T-helper 1 cell treated with Interleukin-12 subunit alpha and Interleukin-12 subunit beta and Interleukin-4 antibody, amounts not matched to agents 30 ng/mL and 1 ng/mL, for 36 hours (primary cell): ENCODE measurements at regions not wholly inside any gene's neighbourhood (a gene's known extent, or its start where the extent isn't known, plus 50 kb on each side); places are given as distances from the start of the nearest gene placed in this dataset.
"Not testable (repeated sequence)": the region's sequence is repeated elsewhere in the genome, so short reads cannot be mapped to it uniquely, and the experiment has no call there.

Experiments
- intact Hi-C: fragments of 100-400 bp; cut with micrococcal nuclease; formaldehyde crosslinking; loops from one replicate; pipeline ENCODE4 v1.15.1; 2024

DNA sequence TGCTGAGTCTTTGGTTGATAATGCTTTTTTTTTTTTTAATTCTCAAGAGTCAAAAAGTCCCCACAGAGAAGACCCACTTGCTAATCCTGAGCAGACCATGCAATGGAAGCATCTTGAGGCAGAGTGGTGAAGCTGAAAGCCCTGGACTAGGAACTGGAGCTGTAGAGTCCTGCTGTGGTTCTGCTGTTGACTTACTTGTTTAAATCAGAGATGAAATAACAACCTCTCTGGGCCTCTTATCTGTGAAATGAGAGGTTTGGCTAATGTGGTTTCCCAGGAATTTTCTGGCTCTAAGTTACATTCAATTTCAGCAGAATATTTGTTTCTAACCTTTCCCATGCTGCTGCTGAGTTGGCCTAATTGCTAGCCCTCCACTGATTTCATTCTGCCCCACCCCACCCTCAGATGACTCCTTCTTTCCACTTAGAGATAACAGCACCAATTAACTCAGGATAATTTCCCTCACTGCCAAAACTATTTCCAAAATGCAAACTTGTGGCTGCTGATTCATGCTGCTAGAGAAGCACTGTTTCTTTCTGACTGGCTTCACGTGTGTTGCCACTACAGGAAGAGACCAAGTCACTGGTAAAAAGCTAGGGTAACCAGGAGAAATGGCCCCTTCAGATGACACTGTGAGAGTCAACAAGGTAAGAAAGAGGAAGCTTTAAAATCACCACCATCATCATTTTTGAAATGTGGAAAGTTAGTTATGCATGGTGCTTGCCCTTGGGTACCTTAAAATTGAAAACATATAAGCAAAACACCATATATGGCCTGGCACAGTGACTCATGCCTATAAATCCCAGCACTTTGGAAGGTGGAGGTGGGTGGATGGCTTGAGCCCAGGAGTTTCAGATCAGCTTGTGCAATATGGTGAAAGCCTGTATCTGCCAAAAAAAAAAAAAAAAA lies 326.4 kb downstream of the DCHS2 start:
- intact Hi-C loops = no loop called here

DNA sequence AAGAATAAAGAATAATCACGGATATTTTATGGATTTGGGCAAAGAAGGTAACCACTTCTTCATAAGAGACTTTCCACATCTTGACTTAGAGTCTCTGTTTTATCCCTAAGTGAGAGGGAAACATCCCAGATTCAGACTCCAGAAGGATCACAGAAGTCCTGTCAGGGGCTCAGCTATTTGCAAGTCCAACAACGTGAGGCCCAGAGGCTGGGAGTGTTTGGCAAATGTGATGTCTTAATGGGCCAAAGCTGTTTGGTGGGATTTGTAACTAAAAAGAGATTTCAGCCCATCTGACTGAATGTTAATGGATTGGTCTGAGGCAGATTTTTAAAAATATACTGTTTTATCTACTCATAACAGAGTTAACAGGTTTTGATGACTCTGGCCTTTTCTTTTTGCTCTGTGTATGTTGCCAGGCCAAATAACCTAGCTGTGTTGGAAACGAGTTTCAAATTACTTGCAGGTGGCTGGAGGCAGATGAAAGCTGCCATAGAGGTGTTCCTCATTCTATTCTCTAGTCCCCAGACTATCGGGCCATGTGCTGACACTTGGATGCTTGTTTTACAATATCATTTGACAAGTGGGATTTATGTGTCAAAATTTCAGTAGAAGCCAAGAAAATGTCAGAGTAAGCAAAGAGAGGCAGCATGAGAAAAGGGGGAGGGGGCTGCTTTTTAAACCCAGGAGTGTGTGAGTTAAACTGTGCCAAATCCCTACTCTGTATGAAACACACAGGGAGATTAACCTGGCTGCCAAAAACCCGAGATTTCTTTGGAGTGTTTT lies 330.9 kb downstream of the DCHS2 start:
- intact Hi-C loops = no loop called here

DNA sequence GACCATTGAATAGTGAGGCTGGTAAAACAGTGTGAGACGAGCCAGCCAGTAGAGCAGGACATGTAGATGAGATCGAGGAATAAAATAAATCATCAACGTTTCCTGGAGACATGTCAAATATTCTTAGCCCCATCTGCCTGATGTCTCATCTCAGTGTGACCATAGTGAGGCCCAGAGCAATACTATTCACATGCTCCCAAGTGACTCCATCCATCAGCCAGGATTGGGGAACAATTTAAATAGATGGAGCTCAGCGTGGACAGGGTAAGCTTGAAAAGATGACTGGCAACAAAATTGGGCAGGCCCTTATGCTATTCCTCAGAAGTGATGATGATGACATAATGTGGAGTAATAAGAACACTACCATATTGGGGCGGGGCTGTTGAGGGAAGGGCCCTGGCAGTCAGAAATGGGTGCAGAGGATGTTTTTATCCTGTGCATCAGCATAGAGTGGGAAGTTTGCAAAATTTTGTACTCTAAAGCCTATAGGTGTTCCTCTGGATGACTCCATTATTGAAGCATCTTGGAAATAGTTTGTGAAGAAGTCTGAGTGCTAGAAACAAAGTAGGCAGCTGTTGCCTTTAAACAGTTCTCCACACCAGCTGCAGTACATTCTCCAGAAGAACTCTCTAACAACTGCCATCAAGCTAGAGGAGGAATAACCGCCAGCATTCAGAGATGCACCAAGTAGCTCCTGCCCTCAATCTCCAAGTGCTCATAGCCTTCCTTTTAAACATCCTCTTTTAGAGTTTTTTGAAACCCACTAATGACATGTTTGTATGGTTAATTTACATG lies 333.0 kb downstream of the DCHS2 start:
- intact Hi-C loops = no loop called here

DNA sequence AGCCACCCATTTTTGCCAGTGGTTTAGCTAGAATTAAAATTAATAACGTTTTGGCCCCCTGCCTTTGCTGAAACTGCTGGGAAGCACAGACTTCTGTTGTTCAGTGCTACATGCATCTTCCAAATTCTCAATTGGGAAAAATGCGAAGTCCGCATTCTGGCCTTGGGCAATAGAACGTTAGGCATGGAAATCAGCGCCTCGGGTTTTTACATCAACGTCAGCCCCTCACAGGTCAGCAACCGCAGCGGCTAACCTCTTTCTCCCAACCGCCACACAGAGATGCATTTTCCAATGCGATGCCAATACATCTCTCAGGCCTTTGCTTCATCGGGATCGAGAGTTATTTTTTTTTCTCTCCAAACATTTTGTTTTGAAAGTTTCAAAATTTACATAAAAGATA lies 339.1 kb downstream of the DCHS2 start:
- intact Hi-C loops = no loop called here

DNA sequence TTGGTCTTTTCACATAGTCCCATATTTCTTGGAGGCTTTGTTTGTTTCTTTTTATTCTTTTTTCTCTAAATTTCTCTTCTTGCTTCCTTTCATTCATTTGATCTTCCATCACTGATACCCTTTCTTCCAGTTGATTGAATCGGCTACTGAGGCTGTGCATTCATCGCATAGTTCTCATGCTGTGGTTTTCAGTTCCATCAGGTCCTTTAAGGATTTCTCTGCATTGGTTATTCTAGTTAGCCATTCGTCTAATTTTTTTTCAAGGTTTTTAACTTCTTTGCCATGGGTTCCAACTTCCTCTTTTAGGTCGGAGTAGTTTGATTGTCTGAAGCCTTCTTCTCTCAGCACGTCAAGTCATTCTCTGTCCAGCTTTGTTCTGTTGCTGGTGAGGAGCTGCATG lies 342.4 kb downstream of the DCHS2 start:
- intact Hi-C loops = not testable (repeated sequence)

DNA sequence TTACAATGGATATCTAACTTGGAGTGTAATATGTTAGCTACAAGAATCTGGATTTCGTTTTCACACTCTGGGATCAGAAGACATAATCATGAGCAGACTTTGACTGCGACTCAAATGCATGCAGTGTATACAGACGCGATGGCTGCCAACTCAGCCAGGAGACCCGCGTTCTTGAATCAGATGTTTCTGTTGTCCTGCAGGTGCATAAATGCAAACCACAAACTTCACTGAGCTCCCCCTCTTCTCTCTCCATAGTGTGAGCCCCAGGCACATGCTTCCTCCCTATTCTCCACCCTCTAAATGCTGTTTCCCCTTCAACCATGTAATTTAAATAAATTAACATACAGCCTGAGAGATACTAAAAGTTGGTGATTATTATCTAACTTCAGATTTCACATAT lies 347.9 kb downstream of the DCHS2 start:
- intact Hi-C loops = no loop called here

DNA sequence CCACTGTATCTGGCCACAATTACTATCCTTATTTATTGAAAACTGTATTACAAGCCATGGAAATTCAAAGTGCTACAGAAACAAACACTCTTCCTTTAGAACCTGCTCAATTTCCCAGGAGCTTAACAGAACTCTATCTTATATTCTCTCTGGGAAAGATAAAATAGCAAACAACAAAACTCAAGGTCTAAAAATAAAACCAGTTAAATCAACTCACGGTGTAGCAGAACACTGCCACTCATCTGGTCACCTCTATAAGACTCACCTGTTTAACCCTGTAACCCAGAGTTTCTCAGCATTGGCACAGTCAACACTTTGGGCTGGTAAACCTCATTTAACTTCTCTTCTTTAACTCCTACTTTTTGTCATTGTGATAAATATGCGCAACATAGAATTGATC lies 348.9 kb downstream of the DCHS2 start:
- intact Hi-C loops = no loop called here

DNA sequence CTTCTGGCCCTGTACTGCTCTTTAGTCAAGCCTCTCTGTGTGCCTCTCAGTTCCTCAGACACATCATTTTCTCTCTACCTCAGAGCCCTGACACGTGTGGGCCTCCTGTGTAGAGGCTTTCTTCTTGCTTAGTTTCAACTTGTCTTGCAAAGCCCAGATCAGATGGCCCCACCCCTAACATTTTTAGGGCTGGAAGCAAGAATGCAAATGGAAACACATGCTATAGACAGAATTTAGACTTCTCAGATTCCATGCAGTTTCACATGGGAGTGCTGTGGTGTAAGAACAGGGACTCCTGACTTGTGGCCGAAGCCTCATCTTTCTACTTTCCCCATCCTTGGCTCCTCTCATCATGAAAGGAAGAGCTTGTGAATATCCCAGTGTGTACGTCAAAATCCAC lies 350.7 kb downstream of the DCHS2 start:
- intact Hi-C loops = no loop called here

DNA sequence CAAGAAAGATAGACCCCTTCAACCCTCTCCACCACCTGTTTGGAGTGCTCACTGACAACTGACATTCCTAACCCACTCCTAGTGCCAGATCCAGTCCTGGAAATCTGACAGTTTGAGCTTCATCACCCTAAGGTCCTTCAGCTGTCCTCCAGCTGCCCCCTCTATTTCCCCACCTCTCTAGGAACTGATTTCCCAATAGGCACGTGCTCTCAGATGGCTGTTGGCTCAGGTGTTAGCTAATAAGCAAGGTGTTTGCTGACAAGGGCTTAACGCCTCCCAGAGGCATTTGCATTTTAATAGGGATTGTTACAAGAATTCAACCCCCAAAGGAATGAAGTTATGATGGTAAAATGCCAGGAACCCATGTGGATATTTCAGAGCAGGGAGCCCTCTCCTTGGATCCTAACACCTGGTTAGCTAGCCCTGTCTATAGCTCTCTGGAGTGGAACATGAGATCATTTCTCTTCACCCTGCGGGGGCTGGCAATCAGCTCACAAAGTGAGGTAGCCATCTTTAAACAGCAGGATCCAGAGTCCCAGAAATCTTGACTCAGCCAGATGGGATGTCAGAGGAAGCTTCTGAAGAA lies 348.5 kb upstream of the SFRP2 start:
- intact Hi-C loops = no loop called here

DNA sequence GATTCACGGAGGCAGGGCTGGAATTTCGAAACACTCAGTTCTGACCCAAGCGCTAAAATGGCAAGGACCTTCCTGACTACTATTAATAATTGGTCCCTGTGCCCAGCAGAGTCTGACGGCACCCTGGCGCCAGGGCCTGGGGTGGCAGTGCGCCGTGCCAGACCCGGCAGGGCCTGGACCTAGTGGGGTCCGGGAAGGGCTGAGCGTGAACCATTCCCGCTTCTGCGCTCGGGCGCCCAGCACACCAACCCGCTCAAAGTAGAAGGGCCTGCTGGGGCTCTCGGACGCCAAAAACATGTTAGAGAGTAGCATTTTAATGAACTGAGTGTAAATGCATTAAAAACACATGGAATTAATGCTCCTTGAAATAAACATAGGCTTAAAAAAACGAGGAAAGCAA lies 346.7 kb upstream of the SFRP2 start:
- intact Hi-C loops = no loop called here

DNA sequence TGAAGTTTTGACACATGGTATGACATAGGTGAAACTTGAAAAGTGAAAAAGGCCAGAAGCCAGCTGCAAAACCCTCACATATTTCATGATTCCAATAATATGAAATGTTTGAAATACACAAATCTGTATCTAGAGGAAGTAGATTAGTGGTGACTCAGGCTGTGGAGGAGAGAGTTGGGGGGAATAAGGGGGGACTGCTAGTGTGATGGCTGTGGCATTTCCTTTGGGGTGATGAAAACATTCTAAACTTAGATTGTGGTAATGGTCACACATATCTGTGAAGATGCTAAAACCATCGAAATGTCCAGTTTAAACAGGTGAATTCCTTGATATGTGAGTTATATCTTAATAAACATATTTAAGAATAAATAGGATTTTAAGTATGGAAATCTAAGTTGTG lies 343.5 kb upstream of the SFRP2 start:
- intact Hi-C loops = no loop called here

DNA sequence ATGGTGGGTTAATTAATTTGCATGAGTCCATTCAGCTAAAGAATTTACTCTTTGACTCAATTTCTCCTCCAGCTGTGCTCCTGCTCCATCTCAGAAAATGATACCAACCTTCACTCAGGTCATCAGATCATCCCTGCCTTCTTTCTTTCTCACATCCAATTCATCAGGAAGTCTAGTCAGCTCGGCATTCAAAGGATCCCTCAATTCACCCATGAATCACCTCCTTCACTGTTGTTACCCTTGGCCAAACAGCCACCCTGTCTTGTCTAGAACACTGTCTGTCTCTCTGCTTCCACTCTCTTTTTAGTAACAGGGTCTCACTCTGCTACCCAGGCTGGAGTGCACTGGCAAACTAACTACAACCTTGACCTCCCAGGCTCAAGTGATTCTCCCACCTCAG lies 337.4 kb upstream of the SFRP2 start:
- intact Hi-C loops = no loop called here

DNA sequence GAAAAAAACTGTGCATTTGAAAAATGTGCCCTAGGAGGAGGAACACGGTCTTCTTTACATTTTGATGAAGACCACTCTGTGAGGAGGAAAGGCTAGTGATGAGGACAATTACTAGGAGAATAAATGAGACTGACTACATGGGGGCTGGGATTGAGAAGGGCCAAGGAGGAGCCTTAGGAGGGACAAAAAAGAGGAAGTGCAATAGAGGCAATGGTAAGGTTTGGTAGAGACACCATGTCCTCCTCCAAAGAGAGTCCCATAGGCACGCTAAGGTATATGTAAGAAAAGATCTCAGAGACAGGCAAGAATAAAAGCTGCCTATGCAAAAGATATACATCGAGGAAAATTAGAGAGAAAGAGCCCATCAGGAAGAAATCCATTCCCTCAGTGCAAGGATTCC lies 336.5 kb upstream of the SFRP2 start:
- intact Hi-C loops = no loop called here

DNA sequence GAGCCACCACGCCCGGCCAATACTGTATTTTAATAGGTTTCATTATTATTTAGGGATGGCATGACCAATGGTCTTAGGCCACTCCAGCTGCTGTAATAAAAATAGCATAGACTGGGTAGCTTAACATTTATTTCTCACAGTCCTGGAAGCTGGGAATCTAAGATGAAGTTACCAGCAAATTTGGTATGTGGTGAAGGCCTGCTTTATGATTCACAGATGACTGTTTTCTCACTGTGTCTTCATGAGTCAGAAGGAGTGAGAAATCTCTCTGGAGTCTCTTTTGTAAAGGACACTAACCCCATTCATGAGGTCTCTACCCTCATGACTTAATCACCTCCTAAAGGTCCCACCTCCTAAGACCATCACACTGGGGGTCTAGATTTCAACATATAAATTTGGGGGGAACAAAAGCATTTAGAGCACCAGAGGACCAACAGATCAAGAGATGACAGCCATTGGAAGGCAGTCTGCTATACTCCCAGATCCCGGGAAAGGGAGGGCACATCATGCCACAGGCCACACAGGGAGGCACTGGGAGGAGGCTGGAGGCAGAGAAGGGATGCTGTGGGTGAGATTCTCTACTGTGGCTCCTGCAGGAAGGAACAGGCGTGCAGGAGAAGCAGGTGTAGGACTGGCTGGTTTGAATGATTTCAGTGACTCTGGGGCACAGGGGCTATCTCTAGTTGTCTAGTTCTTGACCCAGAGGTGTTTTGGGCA lies 335.8 kb upstream of the SFRP2 start:
- intact Hi-C loops = no loop called here

DNA sequence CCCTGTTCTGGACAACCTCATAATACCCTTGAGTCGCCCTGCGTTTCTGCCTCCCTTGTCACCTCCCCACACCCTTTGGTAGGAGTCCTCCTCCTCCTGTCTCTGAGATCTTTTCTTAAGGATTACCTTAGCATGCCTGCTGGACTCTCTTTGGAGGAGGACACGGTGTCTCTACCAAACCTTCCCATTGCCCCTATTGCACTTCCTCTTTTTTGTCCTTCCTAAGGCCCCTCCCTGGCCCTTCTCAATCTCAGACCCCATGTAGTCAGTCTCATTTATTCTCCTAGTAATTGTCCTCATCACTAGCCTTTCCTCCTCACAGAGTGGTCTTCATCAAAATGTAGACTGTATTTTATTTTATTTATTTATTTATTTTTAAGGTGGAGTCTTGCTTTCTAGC lies 335.0 kb upstream of the SFRP2 start:
- intact Hi-C loops = no loop called here

DNA sequence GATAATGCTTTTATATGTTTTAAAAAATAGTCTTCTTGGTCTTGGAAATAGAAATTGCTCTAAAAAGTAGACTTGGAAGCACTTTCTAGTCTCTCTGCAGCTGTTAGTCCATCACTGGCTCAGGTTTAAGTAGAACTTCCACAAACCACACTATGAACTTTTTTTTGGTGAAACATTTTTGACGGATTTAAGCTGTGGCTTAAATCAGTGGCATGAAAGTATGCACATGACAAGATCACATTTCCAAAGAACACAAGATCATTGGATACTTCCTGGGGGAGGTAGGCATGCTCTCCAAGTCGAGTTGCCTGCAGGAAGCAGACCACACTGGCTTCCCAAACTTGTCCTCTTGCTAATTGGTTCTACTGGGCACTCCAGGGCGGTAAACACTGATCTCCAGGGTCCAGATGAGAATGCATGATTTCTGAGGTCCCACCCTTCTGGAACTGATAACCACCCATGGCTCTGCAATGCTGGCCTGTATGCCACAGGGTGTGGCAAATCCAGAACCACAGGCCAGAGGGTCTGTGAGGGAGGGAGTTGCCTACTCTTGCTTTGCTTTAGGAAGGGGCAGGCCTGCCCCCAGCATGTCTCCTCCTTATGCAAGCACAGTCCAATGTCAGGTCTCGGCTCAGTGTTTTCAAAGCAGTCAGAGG lies 331.9 kb upstream of the SFRP2 start:
- intact Hi-C loops = no loop called here

DNA sequence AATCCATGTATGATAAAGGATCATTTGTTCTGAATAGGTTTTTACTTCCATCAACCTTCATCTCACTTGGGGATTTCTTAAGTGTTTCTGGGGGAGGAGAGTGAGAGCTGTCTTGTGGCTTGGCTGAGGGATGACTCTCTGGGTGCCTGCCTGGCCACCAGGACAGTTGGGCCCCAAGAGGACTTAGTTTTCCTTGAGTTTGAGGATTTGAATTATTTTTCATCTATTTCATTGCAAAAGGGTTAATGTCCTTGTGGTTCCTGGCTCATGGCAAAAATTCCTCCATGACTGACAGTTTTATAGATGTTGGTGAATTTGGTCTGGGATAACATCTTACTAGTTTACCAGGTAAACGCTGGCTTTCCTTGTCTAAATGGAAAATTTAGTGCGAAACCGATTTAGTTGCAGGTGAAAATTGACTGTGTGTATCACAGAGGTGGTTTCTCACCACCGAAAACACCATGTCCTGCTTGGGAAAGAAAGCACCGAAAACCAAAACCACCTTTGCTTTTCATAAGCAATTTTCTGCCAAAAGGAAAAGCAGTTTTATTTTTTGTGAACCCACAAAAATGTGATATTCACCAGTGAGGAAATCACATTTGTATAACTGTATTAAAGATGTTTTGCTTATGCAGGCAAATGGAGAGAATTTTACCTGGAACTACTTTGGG lies 331.3 kb upstream of the SFRP2 start:
- intact Hi-C loops = no loop called here

DNA sequence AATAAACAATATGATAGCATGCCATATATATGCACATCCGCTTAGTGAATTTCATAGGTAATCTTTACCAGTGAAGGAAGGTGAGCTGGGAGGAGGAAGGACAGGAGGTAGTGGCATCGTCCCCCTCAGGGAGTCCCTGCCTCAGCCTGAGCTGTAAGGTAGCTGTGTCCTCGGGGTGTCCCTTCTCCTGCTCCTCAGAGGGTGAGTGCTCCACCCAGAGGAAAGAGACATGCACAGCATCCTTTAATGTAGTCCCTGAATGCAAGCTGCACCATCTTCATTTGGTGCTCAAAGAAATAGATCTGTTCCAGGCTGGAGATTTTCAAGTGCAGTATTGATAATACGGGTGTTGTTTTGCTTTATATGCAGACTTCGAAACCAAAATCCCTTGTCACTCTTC lies 330.4 kb upstream of the SFRP2 start:
- intact Hi-C loops = no loop called here

DNA sequence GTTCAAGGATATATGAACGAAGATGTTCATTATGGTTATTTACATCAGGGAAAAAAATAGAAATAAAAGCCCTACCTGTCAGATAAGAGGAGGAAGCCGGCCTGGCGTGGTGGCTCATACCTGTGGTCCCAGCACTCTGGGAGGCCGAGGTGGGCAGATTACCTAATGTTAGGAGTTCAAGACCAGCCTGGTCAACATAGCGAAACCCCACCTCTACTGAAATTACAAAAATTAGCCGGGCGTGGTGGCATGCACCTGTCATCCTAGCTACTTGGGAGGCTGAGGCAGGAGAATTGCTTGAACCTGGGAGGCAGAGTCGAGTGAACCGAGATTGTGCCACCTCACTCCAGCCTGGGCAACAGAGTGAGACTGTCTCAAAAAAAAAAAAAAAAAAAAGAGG lies 328.8 kb upstream of the SFRP2 start:
- intact Hi-C loops = not testable (repeated sequence)

DNA sequence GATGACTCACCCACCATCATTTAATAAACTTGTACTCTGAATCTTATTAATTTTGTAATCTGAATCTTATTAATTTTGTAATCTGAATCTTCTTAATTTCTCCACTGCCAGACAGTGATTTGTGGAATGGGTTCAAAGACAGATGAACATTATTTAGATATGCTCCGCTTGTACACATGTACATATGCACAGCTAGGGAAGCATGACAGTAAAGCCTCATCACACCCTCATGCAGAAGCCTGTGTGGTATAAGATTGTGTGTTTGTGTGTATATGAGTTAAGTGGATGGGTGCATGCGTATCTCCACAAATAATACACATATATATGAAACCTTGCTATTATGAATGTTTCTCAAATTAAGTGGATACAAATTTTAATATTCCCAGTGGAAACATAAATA lies 318.5 kb upstream of the SFRP2 start:
- intact Hi-C loops = no loop called here
